Hepatocyte (in vitro differentiated cells): ENCODE measurements at regions not wholly inside any gene's neighbourhood (a gene's known extent, or its start where the extent isn't known, plus 50 kb on each side); places are given as distances from the start of the nearest gene placed in this dataset.

Experiments used
- DNase-seq: peaks from one replicate; pipeline ENCODE4 v3.0.0-alpha.2; 2016; ENCODE audit warnings: low spot score
- H2AFZ ChIP-seq: fragments of 200-600 bp; sonication (generic); 2 replicates; pipeline ENCODE4 v1.6.0; 2016; ENCODE audit warnings: antibody characterized with exemption, mild to moderate bottlenecking
- H3K27ac ChIP-seq: fragments of 200-600 bp; sonication (generic); 2 replicates; pipeline ENCODE4 v1.5.1; 2016; ENCODE audit warnings: mild to moderate bottlenecking
- H3K27me3 ChIP-seq: fragments of 200-600 bp; sonication (generic); 2 replicates; pipeline ENCODE4 v1.6.1; 2016
- H3K36me3 ChIP-seq: fragments of 200-600 bp; sonication (generic); replicated peaks from 2 replicates; pipeline ENCODE4 v1.5.1; 2016; ENCODE audit warnings: low read depth; ENCODE audit not compliant: insufficient read depth
- H3K4me1 ChIP-seq: fragments of 200-600 bp; sonication (generic); 2 replicates; pipeline ENCODE4 v1.5.1; 2016; ENCODE audit warnings: mild to moderate bottlenecking, moderate library complexity; ENCODE audit not compliant: insufficient read depth
- H3K4me2 ChIP-seq: fragments of 200-600 bp; sonication (generic); 2 replicates; pipeline ENCODE4 v1.6.0; 2016
- H3K4me3 ChIP-seq: fragments of 200-600 bp; sonication (generic); 2 replicates; pipeline ENCODE4 v1.5.1; 2016; ENCODE audit warnings: mild to moderate bottlenecking
- H3K79me2 ChIP-seq: fragments of 200-600 bp; sonication (generic); 2 replicates; pipeline ENCODE4 v1.6.0; 2017; ENCODE audit warnings: mild to moderate bottlenecking
- H3K9me2 ChIP-seq: fragments of 200-600 bp; sonication (generic); replicated peaks from 2 replicates; pipeline ENCODE4 v1.6.0; 2017; ENCODE audit warnings: mild to moderate bottlenecking; ENCODE audit not compliant: insufficient read depth
- H3K9me3 ChIP-seq: fragments of 200-600 bp; sonication (generic); 2 replicates; pipeline ENCODE4 v1.5.1; 2016; ENCODE audit warnings: low read depth, mild to moderate bottlenecking
- H4K20me1 ChIP-seq: fragments of 200-600 bp; sonication (generic); 2 replicates; pipeline ENCODE4 v1.6.0; 2016; ENCODE audit warnings: mild to moderate bottlenecking; ENCODE audit not compliant: insufficient read depth, poor library complexity, severe bottlenecking
- CTCF ChIP-seq: fragments of 200-600 bp; sonication (generic); IDR thresholded peaks from 2 replicates; pipeline ENCODE4 v1.5.1; 2016; ENCODE audit warnings: antibody characterized with exemption, mild to moderate bottlenecking; ENCODE audit not compliant: poor library complexity
- EZH2 ChIP-seq: fragments of 200-600 bp; sonication (generic); IDR thresholded peaks from 2 replicates; pipeline ENCODE4 v1.6.1; 2016; ENCODE audit warnings: antibody characterized with exemption, mild to moderate bottlenecking, borderline replicate concordance
- EZH2phosphoT487 ChIP-seq: fragments of 200-600 bp; sonication (generic); IDR thresholded peaks from one replicate; pipeline ENCODE4 v1.6.1; 2018; ENCODE audit warnings: antibody characterized with exemption, mild to moderate bottlenecking, low read depth, moderate library complexity; ENCODE audit not compliant: unreplicated experiment, severe bottlenecking
- WGBS: methylation state at CpG from one replicate; pipeline ENCODE4 v1.1.6; 2016; ENCODE audit warnings: low lambda C conversion rate; ENCODE audit errors: missing lambda C conversion rate; 5-methylcytosine and 5-hydroxymethylcytosine counted together

GRCh38 chr1:99152132-99152531 is 112.2 kb upstream of the PLPPR4 start:
- no peak overlapping the region for H2AFZ ChIP-seq
- H3K27ac ChIP-seq: no peak overlapping the region
- no peaks in the 10 kb centered on the region for H3K36me3 ChIP-seq
- no peaks in the 10 kb centered on the region for H4K20me1 ChIP-seq
- no peak for DNase-seq
- WGBS: 40% methylated on average over 1 of the region's 1 CpG
- no peaks in the 10 kb centered on the region for H3K9me2 ChIP-seq
- no peaks in the 10 kb centered on the region for H3K9me3 ChIP-seq
- H3K79me2 ChIP-seq: no peaks in the 10 kb centered on the region
- H3K4me2 ChIP-seq: no peak overlapping the region
- no peaks in the 10 kb centered on the region for H3K27me3 ChIP-seq
- H3K4me1 ChIP-seq: no peaks in the 10 kb centered on the region
- TF ChIP-seq EZH2phosphoT487: no peak
- no peak for TF ChIP-seq CTCF
- no peak for TF ChIP-seq EZH2
- H3K4me3 ChIP-seq: no peak overlapping the region

GRCh38 chr1:99163671-99164070 is 100.6 kb upstream of the PLPPR4 start:
- 87% methylated on average over 2 of the region's 2 CpGs for WGBS
- Histone ChIP-seq H2AFZ (no peak overlapping the region), H4K20me1 (no peaks in the 10 kb centered on the region), H3K36me3 (no peaks in the 10 kb centered on the region), H3K4me2 (no peak overlapping the region), H3K9me3 (no peaks in the 10 kb centered on the region), H3K79me2 (no peaks in the 10 kb centered on the region), H3K9me2 (no peaks in the 10 kb centered on the region), H3K4me1 (no peaks in the 10 kb centered on the region), H3K4me3 (no peak overlapping the region), H3K27me3 (no peaks in the 10 kb centered on the region), H3K27ac (no peak overlapping the region)
- TF ChIP-seq EZH2phosphoT487 (no peak), CTCF (no peak), EZH2 (no peak)
- DNase-seq: no peak

- Histone ChIP-seq H3K9me3 (no peaks in the 10 kb centered on the region), H3K27ac (peak overlapping the region; percentile 77), H4K20me1 (no peaks in the 10 kb centered on the region), H3K27me3 (no peaks in the 10 kb centered on the region), H3K4me1 (no peaks in the 10 kb centered on the region), H3K36me3 (no peaks in the 10 kb centered on the region), H3K4me3 (no peak overlapping the region), H3K79me2 (no peaks in the 10 kb centered on the region), H3K9me2 (no peaks in the 10 kb centered on the region), H3K4me2 (peak overlapping the region; percentile 63), H2AFZ (no peak overlapping the region)
- DNase-seq: no peak
- 94% methylated on average over 1 of the region's 1 CpG for WGBS
- TF ChIP-seq CTCF: no peak
- no peak for TF ChIP-seq EZH2
- no peak for TF ChIP-seq EZH2phosphoT487
Measured at GRCh38 chr1:99170516-99170915, 93.8 kb upstream of the PLPPR4 start.
